ENCODE measurements at regions not wholly inside any gene's neighbourhood (a gene's known extent, or its start where the extent isn't known, plus 50 kb on each side); places are given as distances from the start of the nearest gene placed in this dataset.

DNA sequence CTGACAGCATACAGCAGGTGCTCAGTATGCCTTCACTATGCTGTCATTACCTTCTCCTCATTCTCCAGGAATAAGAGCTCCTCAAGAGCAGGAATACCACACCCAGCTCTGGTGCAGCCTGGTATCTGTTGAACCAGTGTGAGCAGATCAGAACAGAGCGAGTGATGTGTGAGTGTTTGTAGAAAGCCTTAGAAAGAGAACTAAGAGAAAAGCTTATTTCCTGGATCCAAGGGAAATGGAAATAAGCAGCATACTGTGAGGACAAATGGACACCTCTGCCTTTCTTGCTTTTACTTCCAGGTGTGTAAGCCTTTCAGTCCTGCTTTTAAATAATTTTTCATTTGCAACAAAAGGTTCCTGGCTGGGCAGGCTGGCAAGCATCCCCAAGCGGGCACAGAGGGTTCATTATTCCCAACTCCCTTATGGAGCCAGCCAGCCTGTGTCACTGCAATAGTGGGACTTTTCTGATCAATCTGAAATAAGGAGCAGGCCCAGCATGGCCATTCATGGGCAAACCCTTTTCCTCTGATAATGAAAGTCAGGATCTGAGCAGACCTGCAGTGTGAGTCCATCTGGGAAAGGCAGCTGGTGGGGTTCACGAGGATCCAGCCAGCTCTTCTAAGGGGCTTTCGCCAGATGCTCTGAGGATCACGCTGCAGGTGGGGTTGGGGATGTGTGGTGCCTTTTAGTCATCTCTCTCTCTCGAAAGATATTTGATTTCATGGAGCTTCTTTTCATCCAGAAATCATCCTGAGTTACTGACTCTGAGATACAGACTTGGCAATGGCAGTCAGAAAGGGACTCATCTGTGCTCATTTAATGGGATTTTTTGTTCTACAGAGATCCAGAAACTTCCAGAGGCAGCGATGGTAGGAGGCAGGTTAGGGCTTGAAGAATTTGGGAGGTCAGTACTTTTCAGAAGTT lies 594.9 kb upstream of the CFAP20DC start:
- H3K4me1 ChIP-seq (ENCODE audit: control insufficient read depth, insufficient read depth, low read length), result no peaks in the 10 kb centered on the region
- no peaks in the 10 kb centered on the region for H3K27me3 ChIP-seq (ENCODE audit: control insufficient read depth, insufficient read depth, low read length)
- H3K27ac ChIP-seq (ENCODE audit: low read depth, low read length), result no peak overlapping the region
- H3K9ac ChIP-seq (ENCODE audit: low read length), result no peak overlapping the region
- no peaks in the 10 kb centered on the region for H3K36me3 ChIP-seq (ENCODE audit: control insufficient read depth, insufficient read depth, low read length)
- peaks cover 7% of the 10 kb centered on the region for H3K9me3 ChIP-seq (ENCODE audit: control insufficient read depth, insufficient read depth, low read depth, low read length)
- H3K4me3 ChIP-seq (ENCODE audit: low read depth, low read length), result no peak overlapping the region

- Histone ChIP-seq H3K27ac (ENCODE audit: low read depth, low read length) (no peak overlapping the region), H3K4me3 (ENCODE audit: low read depth, low read length) (no peak overlapping the region), H3K9me3 (ENCODE audit: control insufficient read depth, insufficient read depth, low read depth, low read length) (no peaks in the 10 kb centered on the region), H3K27me3 (ENCODE audit: control insufficient read depth, insufficient read depth, low read length) (no peaks in the 10 kb centered on the region), H3K36me3 (ENCODE audit: control insufficient read depth, insufficient read depth, low read length) (no peaks in the 10 kb centered on the region), H3K4me1 (ENCODE audit: control insufficient read depth, insufficient read depth, low read length) (no peaks in the 10 kb centered on the region), H3K9ac (ENCODE audit: low read length) (no peak overlapping the region)
Observed at GRCh38 chr3:59641169-59641899, 591.5 kb upstream of the CFAP20DC start.

- no peak overlapping the region for H3K9ac ChIP-seq (ENCODE audit: low read length)
- no peaks in the 10 kb centered on the region for H3K27me3 ChIP-seq (ENCODE audit: control insufficient read depth, insufficient read depth, low read length)
- H3K4me3 ChIP-seq (ENCODE audit: low read depth, low read length), result no peak overlapping the region
- no peaks in the 10 kb centered on the region for H3K36me3 ChIP-seq (ENCODE audit: control insufficient read depth, insufficient read depth, low read length)
- H3K9me3 ChIP-seq (ENCODE audit: control insufficient read depth, insufficient read depth, low read depth, low read length), result no peaks in the 10 kb centered on the region
- no peak overlapping the region for H3K27ac ChIP-seq (ENCODE audit: low read depth, low read length)
- peaks cover 7% of the 10 kb centered on the region; the same call in 1 of the 2 replicates for H3K4me1 ChIP-seq (ENCODE audit: control insufficient read depth, insufficient read depth, low read length)
Observed at GRCh38 chr3:59632760-59633573, 583.1 kb upstream of the CFAP20DC start.

DNA sequence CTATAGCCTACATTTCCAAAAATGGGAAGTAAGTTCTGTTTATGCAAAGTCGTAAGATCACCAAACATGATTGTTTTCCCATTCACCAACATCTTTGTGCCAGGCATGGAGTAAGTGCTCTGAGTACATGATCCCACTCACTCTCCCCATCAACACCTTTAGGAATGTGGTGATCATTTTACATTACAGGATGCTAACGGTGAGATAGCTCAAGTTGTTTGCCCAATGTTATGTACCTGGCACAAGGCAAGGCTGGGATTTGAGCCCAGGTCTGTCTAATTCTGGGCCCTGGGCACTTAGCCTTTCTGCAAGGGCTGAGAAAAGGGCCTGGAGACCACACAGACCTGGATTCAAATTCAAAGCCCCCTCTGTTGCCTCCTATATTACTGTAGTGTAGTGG lies 581.7 kb upstream of the CFAP20DC start:
- no peak overlapping the region for H3K9ac ChIP-seq (ENCODE audit: low read length)
- peaks cover 7% of the 10 kb centered on the region; the same call in 1 of the 2 replicates for H3K4me1 ChIP-seq (ENCODE audit: control insufficient read depth, insufficient read depth, low read length)
- no peaks in the 10 kb centered on the region for H3K27me3 ChIP-seq (ENCODE audit: control insufficient read depth, insufficient read depth, low read length)
- H3K9me3 ChIP-seq (ENCODE audit: control insufficient read depth, insufficient read depth, low read depth, low read length), result no peaks in the 10 kb centered on the region
- no peak overlapping the region for H3K27ac ChIP-seq (ENCODE audit: low read depth, low read length)
- H3K36me3 ChIP-seq (ENCODE audit: control insufficient read depth, insufficient read depth, low read length), result no peaks in the 10 kb centered on the region
- no peak overlapping the region for H3K4me3 ChIP-seq (ENCODE audit: low read depth, low read length)

DNA sequence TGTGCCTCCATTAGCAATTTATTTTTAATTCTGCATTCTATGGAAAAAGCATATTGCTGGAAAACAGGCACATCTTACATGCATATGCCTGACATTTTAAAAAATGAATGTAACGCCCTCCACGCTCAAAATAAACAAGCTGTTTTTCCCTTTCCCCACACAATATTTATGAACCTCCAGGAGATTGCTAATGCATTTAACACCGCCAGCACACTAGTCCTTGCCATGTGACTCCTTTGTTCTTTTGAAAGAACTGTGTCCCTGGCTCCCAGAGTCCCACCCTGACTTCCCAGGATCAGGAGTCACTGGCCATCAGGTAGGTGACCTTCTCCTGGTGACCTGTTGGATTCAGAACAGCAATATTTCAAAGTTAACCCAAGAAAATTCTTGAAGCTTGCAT lies 571.2 kb upstream of the CFAP20DC start:
- Histone ChIP-seq H3K36me3 (ENCODE audit: control insufficient read depth, insufficient read depth, low read length) (no peaks in the 10 kb centered on the region), H3K27me3 (ENCODE audit: control insufficient read depth, insufficient read depth, low read length) (no peaks in the 10 kb centered on the region), H3K4me1 (ENCODE audit: control insufficient read depth, insufficient read depth, low read length) (peaks cover 6% of the 10 kb centered on the region; the same call in 1 of the 2 replicates), H3K4me3 (ENCODE audit: low read depth, low read length) (no peak overlapping the region), H3K9me3 (ENCODE audit: control insufficient read depth, insufficient read depth, low read depth, low read length) (no peaks in the 10 kb centered on the region), H3K9ac (ENCODE audit: low read length) (no peak overlapping the region), H3K27ac (ENCODE audit: low read depth, low read length) (no peak overlapping the region)

- Histone ChIP-seq H3K36me3 (ENCODE audit: control insufficient read depth, insufficient read depth, low read length) (no peaks in the 10 kb centered on the region), H3K27me3 (ENCODE audit: control insufficient read depth, insufficient read depth, low read length) (no peaks in the 10 kb centered on the region), H3K9me3 (ENCODE audit: control insufficient read depth, insufficient read depth, low read depth, low read length) (no peaks in the 10 kb centered on the region), H3K4me3 (ENCODE audit: low read depth, low read length) (no peak overlapping the region), H3K27ac (ENCODE audit: low read depth, low read length) (no peak overlapping the region), H3K4me1 (ENCODE audit: control insufficient read depth, insufficient read depth, low read length) (peaks cover 6% of the 10 kb centered on the region; the same call in 1 of the 2 replicates), H3K9ac (ENCODE audit: low read length) (no peak overlapping the region)
Observed at GRCh38 chr3:59620325-59620724, 570.5 kb upstream of the CFAP20DC start.

DNA sequence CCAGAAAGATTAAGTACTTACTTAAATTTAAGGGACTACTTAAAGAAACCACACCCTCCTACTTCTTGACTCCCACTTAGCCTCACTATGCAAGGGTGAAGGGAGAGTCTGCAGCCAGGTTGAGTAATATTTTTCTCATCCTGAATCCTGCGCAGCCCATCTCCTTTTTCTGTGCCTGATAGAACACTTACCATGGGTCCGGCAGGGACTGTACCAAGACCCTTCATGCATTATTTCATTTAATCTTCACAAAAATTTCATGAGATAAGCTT lies 562.6 kb upstream of the CFAP20DC start:
- Histone ChIP-seq H3K9ac (ENCODE audit: low read length) (no peak overlapping the region), H3K27ac (ENCODE audit: low read depth, low read length) (no peak overlapping the region), H3K4me1 (ENCODE audit: control insufficient read depth, insufficient read depth, low read length) (no peaks in the 10 kb centered on the region), H3K9me3 (ENCODE audit: control insufficient read depth, insufficient read depth, low read depth, low read length) (peaks cover 15% of the 10 kb centered on the region), H3K36me3 (ENCODE audit: control insufficient read depth, insufficient read depth, low read length) (no peaks in the 10 kb centered on the region), H3K4me3 (ENCODE audit: low read depth, low read length) (no peak overlapping the region), H3K27me3 (ENCODE audit: control insufficient read depth, insufficient read depth, low read length) (no peaks in the 10 kb centered on the region)

- Histone ChIP-seq H3K36me3 (ENCODE audit: control insufficient read depth, insufficient read depth, low read length) (no peaks in the 10 kb centered on the region), H3K4me1 (ENCODE audit: control insufficient read depth, insufficient read depth, low read length) (no peaks in the 10 kb centered on the region), H3K27me3 (ENCODE audit: control insufficient read depth, insufficient read depth, low read length) (no peaks in the 10 kb centered on the region), H3K9ac (ENCODE audit: low read length) (no peak overlapping the region), H3K9me3 (ENCODE audit: control insufficient read depth, insufficient read depth, low read depth, low read length) (peaks cover 15% of the 10 kb centered on the region), H3K27ac (ENCODE audit: low read depth, low read length) (no peak overlapping the region), H3K4me3 (ENCODE audit: low read depth, low read length) (no peak overlapping the region)
Observed at GRCh38 chr3:59611649-59612443, 562.0 kb upstream of the CFAP20DC start.

DNA sequence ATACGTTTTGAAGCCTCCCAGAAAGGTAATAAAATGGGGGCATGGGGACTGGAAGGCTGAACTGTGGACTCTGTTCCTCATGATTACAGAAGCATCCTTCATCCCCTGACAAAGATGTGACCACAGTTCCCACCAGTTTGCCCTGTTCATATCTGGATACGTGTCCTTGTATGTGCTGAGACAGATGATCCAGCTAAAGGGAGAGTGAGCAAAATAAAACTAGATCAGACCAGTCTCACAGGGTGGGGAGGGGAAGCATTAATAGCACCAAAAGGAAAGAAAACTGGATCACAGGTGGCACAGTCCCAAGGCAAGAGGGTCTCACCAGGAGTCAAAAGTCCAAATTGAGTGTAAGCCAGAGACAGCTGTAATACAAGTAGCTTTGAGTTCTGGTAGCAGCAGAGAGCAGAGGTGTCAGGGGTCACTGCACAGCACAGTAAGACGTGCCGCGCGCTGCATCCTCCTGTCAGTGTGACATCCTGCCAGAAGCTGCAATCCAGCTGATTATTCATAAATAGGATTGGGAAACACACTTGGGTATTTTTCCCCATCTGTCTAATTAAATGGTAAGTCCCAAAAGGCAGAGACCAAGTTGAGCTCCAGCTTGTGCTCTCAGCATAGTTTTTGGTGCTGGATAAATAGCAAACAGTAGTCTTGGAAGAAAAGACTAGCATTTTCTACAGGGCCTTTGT lies 560.0 kb upstream of the CFAP20DC start:
- Histone ChIP-seq H3K27me3 (ENCODE audit: control insufficient read depth, insufficient read depth, low read length) (no peaks in the 10 kb centered on the region), H3K4me3 (ENCODE audit: low read depth, low read length) (no peak overlapping the region), H3K9ac (ENCODE audit: low read length) (no peak overlapping the region), H3K4me1 (ENCODE audit: control insufficient read depth, insufficient read depth, low read length) (no peaks in the 10 kb centered on the region), H3K9me3 (ENCODE audit: control insufficient read depth, insufficient read depth, low read depth, low read length) (peaks cover 15% of the 10 kb centered on the region), H3K27ac (ENCODE audit: low read depth, low read length) (no peak overlapping the region), H3K36me3 (ENCODE audit: control insufficient read depth, insufficient read depth, low read length) (no peaks in the 10 kb centered on the region)

DNA sequence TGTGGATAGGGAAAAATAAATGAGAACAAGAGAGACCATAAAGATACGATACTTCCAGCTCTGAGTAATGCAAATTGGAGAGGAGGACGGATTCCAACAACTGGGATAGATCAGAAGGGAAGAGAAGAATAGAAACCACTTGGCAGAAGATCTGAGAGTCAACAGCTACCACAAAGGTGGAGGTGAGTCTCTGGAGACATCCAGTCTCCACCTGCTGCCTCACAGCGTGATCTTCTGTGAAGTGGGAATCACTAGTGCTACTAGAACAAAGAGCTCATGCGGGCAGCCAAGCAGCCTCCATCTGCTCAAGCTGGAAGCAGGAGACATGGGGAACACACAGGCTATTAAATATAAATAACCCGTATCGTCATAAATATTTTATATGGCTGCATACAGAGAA lies 558.5 kb upstream of the CFAP20DC start:
- H3K27me3 ChIP-seq (ENCODE audit: control insufficient read depth, insufficient read depth, low read length), result no peaks in the 10 kb centered on the region
- no peaks in the 10 kb centered on the region for H3K36me3 ChIP-seq (ENCODE audit: control insufficient read depth, insufficient read depth, low read length)
- H3K9me3 ChIP-seq (ENCODE audit: control insufficient read depth, insufficient read depth, low read depth, low read length), result peaks cover 6% of the 10 kb centered on the region
- H3K4me3 ChIP-seq (ENCODE audit: low read depth, low read length), result no peak overlapping the region
- H3K4me1 ChIP-seq (ENCODE audit: control insufficient read depth, insufficient read depth, low read length), result no peaks in the 10 kb centered on the region
- H3K9ac ChIP-seq (ENCODE audit: low read length), result no peak overlapping the region
- no peak overlapping the region for H3K27ac ChIP-seq (ENCODE audit: low read depth, low read length)
